Fibroblast of lung (primary cell): ENCODE measurements at regions not wholly inside any gene's neighbourhood (a gene's known extent, or its start where the extent isn't known, plus 50 kb on each side); places are given as distances from the start of the nearest gene placed in this dataset.

Experiments
- DNase-seq, 2 donors: peaks; one replicate each; pipeline versions ENCODE4 v3.0.0 to v3.0.0-alpha.2; 2010; ENCODE audit warnings: low read depth in 2 of 2
- H2AFZ ChIP-seq: 2 replicates; pipeline ENCODE4 v1.5.1; 2012; ENCODE audit warnings: low read length, control low read depth, inconsistent platforms
- H3K27ac ChIP-seq: 2 replicates; pipeline ENCODE4 v1.5.1; 2011; ENCODE audit warnings: low read length, control low read depth; ENCODE audit not compliant: insufficient read depth
- H3K27me3 ChIP-seq: 2 replicates; pipeline ENCODE4 v1.5.1; 2011; ENCODE audit warnings: mild to moderate bottlenecking, low read length; ENCODE audit not compliant: control insufficient read depth, insufficient read depth
- H3K36me3 ChIP-seq: 2 replicates; pipeline ENCODE4 v1.5.1; 2011; ENCODE audit warnings: low read length; ENCODE audit not compliant: control insufficient read depth, insufficient read depth
- H3K4me1 ChIP-seq: 2 replicates; pipeline ENCODE4 v1.5.1; 2011; ENCODE audit warnings: low read length; ENCODE audit not compliant: control insufficient read depth, insufficient read depth; ENCODE audit errors: extremely low read depth
- H3K4me2 ChIP-seq: 2 replicates; pipeline ENCODE4 v1.5.1; 2011; ENCODE audit warnings: low read length, control low read depth; ENCODE audit not compliant: insufficient read depth; ENCODE audit errors: extremely low read depth
- H3K4me3 ChIP-seq, 4 experiments: fragments of 200-600 bp in 1 of 4; sonication (generic) in 1 of 4; replicated peaks in 1 of 4; 2 replicates each; pipeline ENCODE4 v1.5.1; 2011 to 2016; ENCODE audit warnings: low read length in 4 of 4, low read depth in 3 of 4, mild to moderate bottlenecking in 3 of 4, control low read depth in 2 of 4, inconsistent platforms in 1 of 4, mixed read lengths in 1 of 4; ENCODE audit not compliant: insufficient read depth in 1 of 4; ENCODE audit errors: control extremely low read depth in 1 of 4
- H3K79me2 ChIP-seq: 2 replicates; pipeline ENCODE4 v1.5.1; 2012; ENCODE audit warnings: mild to moderate bottlenecking, low read length, inconsistent platforms; ENCODE audit not compliant: control insufficient read depth, insufficient read depth
- H3K9ac ChIP-seq: 2 replicates; pipeline ENCODE4 v1.5.1; 2011; ENCODE audit warnings: mild to moderate bottlenecking, low read length, control low read depth; ENCODE audit not compliant: insufficient read depth
- H3K9me3 ChIP-seq: 2 replicates; pipeline ENCODE4 v1.5.1; 2012; ENCODE audit warnings: low read depth, low read length; ENCODE audit not compliant: control insufficient read depth, insufficient read depth
- H4K20me1 ChIP-seq: 2 replicates; pipeline ENCODE4 v1.5.1; 2011; ENCODE audit warnings: low read length; ENCODE audit not compliant: control insufficient read depth, insufficient read depth; ENCODE audit errors: extremely low read depth
- EZH2 ChIP-seq: IDR thresholded peaks from 2 replicates; pipeline ENCODE4 v1.5.1; 2012; ENCODE audit warnings: low read length, control low read depth, mild to moderate bottlenecking; ENCODE audit errors: missing control alignments
- TF ChIP-seq, protein P1 (sequence below), 2 donors: IDR thresholded peaks in 1 of 2; conservative IDR thresholded peaks in 1 of 2; 1 replicate in 1 of 2; 2 replicates in 1 of 2; pipeline ENCODE4 v1.5.1; 2011 to 2012; ENCODE audit warnings: low read length in 2 of 2, control low read depth in 1 of 2, inconsistent platforms in 1 of 2, low read depth in 1 of 2, mild to moderate bottlenecking in 1 of 2

GRCh38 chr1:218024211-218024720 lies 260.8 kb upstream of the RRP15 start:
- H3K4me3 ChIP-seq: no peak overlapping the region
- no peaks in the 10 kb centered on the region for H3K4me1 ChIP-seq
- H3K9me3 ChIP-seq: no peaks in the 10 kb centered on the region
- no peak overlapping the region for H3K4me2 ChIP-seq
- no peak for DNase-seq
- no peaks in the 10 kb centered on the region for H3K79me2 ChIP-seq
- no peak overlapping the region for H2AFZ ChIP-seq
- H3K36me3 ChIP-seq: no peaks in the 10 kb centered on the region
- H3K9ac ChIP-seq: no peak overlapping the region
- H4K20me1 ChIP-seq: no peaks in the 10 kb centered on the region
- TF ChIP-seq, protein P1, sequence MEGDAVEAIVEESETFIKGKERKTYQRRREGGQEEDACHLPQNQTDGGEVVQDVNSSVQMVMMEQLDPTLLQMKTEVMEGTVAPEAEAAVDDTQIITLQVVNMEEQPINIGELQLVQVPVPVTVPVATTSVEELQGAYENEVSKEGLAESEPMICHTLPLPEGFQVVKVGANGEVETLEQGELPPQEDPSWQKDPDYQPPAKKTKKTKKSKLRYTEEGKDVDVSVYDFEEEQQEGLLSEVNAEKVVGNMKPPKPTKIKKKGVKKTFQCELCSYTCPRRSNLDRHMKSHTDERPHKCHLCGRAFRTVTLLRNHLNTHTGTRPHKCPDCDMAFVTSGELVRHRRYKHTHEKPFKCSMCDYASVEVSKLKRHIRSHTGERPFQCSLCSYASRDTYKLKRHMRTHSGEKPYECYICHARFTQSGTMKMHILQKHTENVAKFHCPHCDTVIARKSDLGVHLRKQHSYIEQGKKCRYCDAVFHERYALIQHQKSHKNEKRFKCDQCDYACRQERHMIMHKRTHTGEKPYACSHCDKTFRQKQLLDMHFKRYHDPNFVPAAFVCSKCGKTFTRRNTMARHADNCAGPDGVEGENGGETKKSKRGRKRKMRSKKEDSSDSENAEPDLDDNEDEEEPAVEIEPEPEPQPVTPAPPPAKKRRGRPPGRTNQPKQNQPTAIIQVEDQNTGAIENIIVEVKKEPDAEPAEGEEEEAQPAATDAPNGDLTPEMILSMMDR (conservative IDR thresholded peaks at IDR 0.05 in 1 of 2, IDR thresholded peaks at IDR 0.05 in 1 of 2; ENCODE audit: low read depth in 1 of 2, low read length in 2 of 2): no peak
- no peak for TF ChIP-seq EZH2
- no peaks in the 10 kb centered on the region for H3K27me3 ChIP-seq
- no peak overlapping the region for H3K27ac ChIP-seq

DNA sequence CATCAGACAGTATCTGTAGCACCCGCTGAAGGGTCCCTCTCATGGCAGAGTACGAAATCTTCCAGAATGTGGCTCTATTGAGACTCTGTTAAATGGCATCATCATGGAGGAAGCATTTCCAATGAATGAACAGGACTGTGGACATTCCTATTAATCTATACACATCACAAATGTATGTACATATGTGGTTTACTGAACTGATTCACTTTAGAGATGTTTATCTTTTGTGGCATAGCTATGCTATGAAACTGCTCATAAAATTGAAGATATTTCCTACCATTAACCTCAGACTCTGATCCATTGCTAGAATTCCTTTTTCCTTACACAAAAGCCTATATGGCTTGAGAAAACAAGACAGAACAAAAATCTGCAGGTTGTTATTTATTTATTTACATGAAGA lies 259.6 kb upstream of the RRP15 start:
- Histone ChIP-seq H2AFZ (no peak overlapping the region), H3K36me3 (no peaks in the 10 kb centered on the region), H3K4me1 (no peaks in the 10 kb centered on the region), H3K9me3 (no peaks in the 10 kb centered on the region), H3K27me3 (no peaks in the 10 kb centered on the region), H3K4me2 (no peak overlapping the region), H3K27ac (no peak overlapping the region), H3K9ac (no peak overlapping the region), H3K79me2 (no peaks in the 10 kb centered on the region), H4K20me1 (no peaks in the 10 kb centered on the region), H3K4me3 (no peak overlapping the region)
- TF ChIP-seq EZH2: no peak
- TF ChIP-seq, protein P1 (conservative IDR thresholded peaks at IDR 0.05 in 1 of 2, IDR thresholded peaks at IDR 0.05 in 1 of 2; ENCODE audit: low read depth in 1 of 2, low read length in 2 of 2): no peak
- peak; percentile 52 to 61 for DNase-seq

DNA sequence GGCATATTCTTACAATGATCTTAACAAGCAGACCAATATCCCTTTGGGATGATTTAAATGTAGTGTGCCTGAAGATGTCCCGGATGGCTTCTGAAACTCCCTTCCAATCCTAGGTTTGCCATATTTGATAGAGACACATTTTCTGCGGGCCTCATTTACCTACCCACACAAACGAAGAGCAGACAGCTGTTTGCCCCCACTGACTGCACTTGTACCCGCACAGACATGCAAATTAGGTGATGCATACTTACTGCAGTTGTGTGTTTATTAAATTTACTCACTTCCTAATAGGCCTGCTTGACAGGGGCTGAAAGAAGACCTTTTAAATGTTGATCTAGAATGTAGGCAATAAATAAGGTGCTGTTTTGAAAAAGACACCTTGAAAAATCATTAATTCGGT lies 257.9 kb upstream of the RRP15 start:
- Histone ChIP-seq H3K4me3 (no peak overlapping the region), H3K27ac (no peak overlapping the region), H3K4me1 (no peaks in the 10 kb centered on the region), H2AFZ (no peak overlapping the region), H3K4me2 (no peak overlapping the region), H4K20me1 (no peaks in the 10 kb centered on the region), H3K27me3 (no peaks in the 10 kb centered on the region), H3K9me3 (no peaks in the 10 kb centered on the region), H3K79me2 (no peaks in the 10 kb centered on the region), H3K36me3 (no peaks in the 10 kb centered on the region), H3K9ac (no peak overlapping the region)
- TF ChIP-seq, protein P1 (conservative IDR thresholded peaks at IDR 0.05 in 1 of 2, IDR thresholded peaks at IDR 0.05 in 1 of 2; ENCODE audit: low read depth in 1 of 2, low read length in 2 of 2): no peak
- TF ChIP-seq EZH2: no peak
- no peak for DNase-seq
